HG02884 (cell line): ENCODE measurements at regions not wholly inside any gene's neighbourhood (a gene's known extent, or its start where the extent isn't known, plus 50 kb on each side); places are given as distances from the start of the nearest gene placed in this dataset.

ENCODE experiments used
- ATAC-seq: cut with Tn5 transposase; IDR thresholded peaks from one replicate; pipeline ENCODE4 v1.9.1; 2021; ENCODE audit warnings: mild to moderate bottlenecking, moderate library complexity; ENCODE audit not compliant: unreplicated experiment

DNA sequence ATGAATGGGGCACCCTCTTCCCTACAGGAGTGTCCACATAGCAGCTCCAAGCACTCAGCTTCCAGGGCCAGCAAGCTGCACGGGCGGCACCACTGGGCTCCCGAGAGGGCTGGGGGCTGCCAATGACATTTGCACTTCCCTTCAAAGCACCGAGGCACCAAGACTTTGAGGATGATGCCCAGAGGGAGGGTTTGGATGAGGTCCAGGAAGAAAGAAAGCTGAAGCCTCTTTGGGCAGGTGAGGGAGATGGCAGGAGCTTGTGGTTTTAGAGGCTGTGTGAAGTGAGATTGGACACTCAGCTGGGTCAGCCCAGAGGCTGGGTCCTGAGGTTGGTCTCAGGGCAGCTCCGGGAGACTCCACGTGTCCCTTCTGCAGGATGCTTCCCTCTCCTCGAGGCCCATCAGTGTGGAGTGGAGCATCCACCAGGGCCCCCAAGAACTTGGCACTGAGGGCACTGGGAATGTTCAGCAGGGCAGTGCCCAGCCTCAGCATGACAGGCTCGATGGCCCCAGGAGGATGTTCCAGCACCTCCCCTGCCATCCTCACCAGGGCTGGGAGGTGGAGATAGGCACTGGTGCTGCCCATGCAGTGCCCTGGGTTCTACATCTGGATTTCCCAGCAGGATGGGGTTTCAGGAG is 54.9 kb upstream of the IGFBP3 start:
- ATAC-seq: no peak

- no peak for ATAC-seq
Measured at GRCh38 chr7:45975367-45975766, 54.3 kb upstream of the IGFBP3 start.

DNA sequence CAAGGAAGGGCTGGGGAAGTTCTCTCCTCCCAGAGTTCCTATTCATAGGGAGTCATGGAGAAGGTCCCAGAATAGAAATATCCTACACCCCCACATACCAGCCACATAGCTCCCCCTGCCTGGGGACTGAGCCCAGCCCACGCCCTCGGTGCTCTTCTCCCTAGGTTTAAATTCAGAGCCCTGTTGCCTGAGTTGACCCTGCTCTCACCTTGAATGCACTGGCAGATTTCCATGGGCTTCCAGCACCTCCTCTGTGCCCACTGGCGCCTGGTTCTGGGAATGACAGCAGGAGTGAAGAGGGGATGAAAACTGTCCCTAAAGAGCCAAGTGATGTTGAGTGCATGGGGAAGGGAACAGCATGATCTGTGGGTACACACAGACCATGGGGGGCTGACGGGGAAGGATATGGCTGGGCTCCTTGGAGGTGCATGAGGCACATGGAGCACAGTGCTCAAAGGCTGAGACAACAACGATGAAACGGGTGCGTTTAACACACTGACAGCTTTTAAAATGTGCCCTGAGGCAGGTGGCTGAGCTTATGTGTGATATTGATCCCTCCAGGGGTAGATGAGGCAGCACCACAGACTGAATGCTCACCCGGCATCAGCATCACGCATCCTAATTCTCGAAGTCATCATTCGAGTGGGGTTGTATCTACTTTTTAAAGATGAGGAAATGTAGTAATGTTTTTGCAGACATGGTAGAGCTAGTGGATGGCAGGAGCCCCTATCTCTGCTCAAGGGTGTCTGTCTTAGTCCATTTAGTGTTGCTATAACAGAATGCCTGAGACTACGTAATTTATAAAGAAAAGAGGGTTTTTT is 53.7 kb upstream of the IGFBP3 start:
- ATAC-seq: no peak

- ATAC-seq: no peak
Measured at GRCh38 chr7:45973725-45974532, 52.9 kb upstream of the IGFBP3 start.

DNA sequence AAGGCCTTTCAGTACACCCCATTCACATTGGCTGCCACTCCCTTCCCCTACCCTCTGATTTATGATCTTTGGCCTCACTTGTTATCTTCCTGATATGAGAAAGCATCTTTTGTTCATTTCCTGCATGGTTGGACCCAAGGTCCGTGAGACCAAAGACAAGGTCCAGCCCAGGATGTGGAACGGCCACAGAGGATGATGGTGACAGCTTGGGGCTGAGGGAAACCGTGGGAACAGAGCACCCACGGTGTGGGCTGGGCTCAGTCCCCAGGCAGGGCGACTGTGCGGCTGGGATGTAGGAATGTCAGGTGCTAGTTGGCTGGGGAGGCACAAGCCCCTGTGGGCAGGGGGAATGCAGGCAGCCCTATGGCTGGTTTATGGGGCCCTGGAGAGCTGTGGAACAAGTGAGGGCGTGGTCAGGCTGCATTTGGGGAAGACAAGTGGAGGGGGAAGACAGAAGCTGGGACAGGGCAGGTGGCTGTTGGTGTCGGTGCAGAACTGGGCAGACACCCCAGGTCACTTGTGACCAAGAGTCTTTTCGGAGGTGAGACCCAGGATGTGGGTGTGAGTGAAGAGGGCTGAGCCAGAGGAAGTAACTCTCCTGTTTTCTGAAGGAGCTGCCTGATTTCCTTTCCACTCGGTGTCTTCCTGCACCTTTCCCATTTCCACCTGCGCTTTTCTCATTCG is 51.7 kb upstream of the IGFBP3 start:
- no peak for ATAC-seq

DNA sequence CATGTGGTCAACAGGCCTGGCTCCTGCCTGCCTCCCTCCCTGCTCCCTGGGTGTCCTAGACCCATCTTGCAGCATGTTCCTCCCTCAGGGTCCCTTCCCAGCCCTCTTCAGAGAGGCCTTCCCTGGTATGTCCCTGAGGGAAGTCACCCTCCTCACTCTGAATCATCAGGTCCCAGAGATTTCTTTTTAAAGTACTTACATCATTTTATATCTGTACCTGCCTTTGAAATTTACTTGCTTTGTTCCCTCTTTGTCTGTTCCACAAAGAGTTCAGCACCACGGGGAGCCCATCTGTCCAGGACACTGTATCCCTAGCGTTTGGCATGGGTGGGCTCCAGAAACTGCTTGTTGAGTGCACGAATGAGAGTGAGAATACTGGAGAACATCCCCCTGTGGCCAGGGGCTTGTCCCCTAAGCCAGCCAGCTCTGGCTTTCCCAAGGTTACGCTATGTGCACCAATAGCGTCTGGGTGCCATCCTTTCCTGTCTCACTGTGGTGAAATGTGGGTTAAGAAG is 50.6 kb upstream of the IGFBP3 start:
- ATAC-seq: no peak

DNA sequence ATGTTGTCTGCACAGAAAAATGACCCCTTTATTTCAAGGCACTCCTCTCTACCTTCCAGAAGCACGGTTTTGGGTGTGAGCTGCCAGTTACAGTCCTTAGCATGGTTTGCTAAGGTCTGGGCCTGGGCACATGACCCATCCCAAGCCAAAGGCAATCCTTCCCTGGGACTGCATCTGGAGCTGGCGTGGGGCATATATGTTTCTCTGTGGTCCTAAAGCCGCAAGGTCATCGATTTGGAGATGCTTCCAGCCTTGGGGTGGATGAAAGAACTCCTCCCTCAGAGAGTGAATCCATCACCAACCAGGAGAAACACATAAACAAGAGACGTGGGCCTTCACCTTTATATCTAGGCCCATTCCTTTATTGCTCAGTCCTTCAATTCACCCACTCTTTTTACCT is 50.1 kb upstream of the IGFBP3 start:
- no peak for ATAC-seq
